Heart left ventricle (tissue), 13 donors: ENCODE measurements at regions not wholly inside any gene's neighbourhood (a gene's known extent, or its start where the extent isn't known, plus 50 kb on each side); places are given as distances from the start of the nearest gene placed in this dataset.

ENCODE experiments used
- POLR2A ChIP-seq, 2 donors: fragments of 450-650 bp; IDR thresholded peaks; one replicate each; pipeline ENCODE4 v1.6.1; 2017; ENCODE audit warnings: antibody characterized with exemption in 2 of 2, mild to moderate bottlenecking in 2 of 2, moderate library complexity in 2 of 2
- TF ChIP-seq, protein P1 (sequence below), 12 donors: fragments of 200-600 bp; sonication (generic) in 4 of 12; IDR thresholded peaks; one replicate each; pipeline versions ENCODE4 v1.5.0 to v1.8.0; 2018 to 2022; ENCODE audit warnings: antibody characterized with exemption in 12 of 12, mild to moderate bottlenecking in 5 of 12
- donor health status: ischemic (EF 13 %, LVEDD 7.1; RV severe dilation, severe dysfunction).
- donor health status: DM: no; HTN: yes; CAD: no.
- donor health status: DM: no; HTN: no; CAD: no.
- donor health status: ischemic (EF 25% LVEDD 6.9; RV normal size, moderate dysfunction).
- donor health status: ischemic (EF 25% LVEDD 5.7; RV mildly dilated, moderate dysfunction).
- donor health status: ischemic (EF 35%, LVEDD 5.7; RV mildly dilated, moderate dysfunction).
- donor health status: nonischemic (EF 11% LVEDD 7.7; RV severe dilation, severe dysfunction).
- donor health status: DM: yes; HTN: yes; CAD: no.
- donor health status: PGD.
- donor health status: ischemic (EF 29% LVEDD 5.4; RV normal size, mild dysfunction).
- donor health status: nonischemic (EF 23%, LVEDD 6.1; RV moderate dilation, normal function).

- TF ChIP-seq, protein P1, sequence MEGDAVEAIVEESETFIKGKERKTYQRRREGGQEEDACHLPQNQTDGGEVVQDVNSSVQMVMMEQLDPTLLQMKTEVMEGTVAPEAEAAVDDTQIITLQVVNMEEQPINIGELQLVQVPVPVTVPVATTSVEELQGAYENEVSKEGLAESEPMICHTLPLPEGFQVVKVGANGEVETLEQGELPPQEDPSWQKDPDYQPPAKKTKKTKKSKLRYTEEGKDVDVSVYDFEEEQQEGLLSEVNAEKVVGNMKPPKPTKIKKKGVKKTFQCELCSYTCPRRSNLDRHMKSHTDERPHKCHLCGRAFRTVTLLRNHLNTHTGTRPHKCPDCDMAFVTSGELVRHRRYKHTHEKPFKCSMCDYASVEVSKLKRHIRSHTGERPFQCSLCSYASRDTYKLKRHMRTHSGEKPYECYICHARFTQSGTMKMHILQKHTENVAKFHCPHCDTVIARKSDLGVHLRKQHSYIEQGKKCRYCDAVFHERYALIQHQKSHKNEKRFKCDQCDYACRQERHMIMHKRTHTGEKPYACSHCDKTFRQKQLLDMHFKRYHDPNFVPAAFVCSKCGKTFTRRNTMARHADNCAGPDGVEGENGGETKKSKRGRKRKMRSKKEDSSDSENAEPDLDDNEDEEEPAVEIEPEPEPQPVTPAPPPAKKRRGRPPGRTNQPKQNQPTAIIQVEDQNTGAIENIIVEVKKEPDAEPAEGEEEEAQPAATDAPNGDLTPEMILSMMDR (IDR thresholded peaks at IDR 0.05), result no peak
- TF ChIP-seq POLR2A (IDR thresholded peaks at IDR 0.05), result no peak
These were observed 181.5 kb upstream of the ACVR2A start for GRCh38 chr2:147663153-147663961.
